HCT116 (cell line): ENCODE measurements at regions not wholly inside any gene's neighbourhood (a gene's known extent, or its start where the extent isn't known, plus 50 kb on each side); places are given as distances from the start of the nearest gene placed in this dataset.

Source experiments
- ATAC-seq: fragments of 200-7000 bp; cut with Tn5 transposase; 2 replicates; pipeline ENCODE4 v1.9.1; 2020; ENCODE audit warnings: mild to moderate bottlenecking, moderate library complexity
- BruUV-seq: library from RNA; stranded (reverse); fragments of 400-500 nt; replicated peaks from 2 replicates; lab custom pipeline; 2021; lab: Mats Ljungman, UMichigan
- CTCF ChIA-PET: fragments of 300-600 bp; sonication (Branson Sonifier 250); formaldehyde crosslinking; loops from one replicate; lab custom pipeline; 2021; ENCODE audit warnings: antibody characterized with exemption; lab: Charles Lee
- POLR2A ChIA-PET: fragments of 300-600, 350-600 bp; sonication (Branson Sonifier 250); formaldehyde crosslinking; loops from one replicate; lab custom pipeline; 2021; ENCODE audit warnings: antibody characterized with exemption; lab: Charles Lee
- RAD21 ChIA-PET, 2 experiments: fragments of 300-600 bp; sonication (Branson Sonifier 250); formaldehyde crosslinking; loops; one replicate each; lab custom pipeline; 2023; ENCODE audit warnings: low total read pairs in 2 of 2; ENCODE audit not compliant: uncharacterized antibody in 2 of 2, unreplicated experiment in 2 of 2, low non-redundant PET in 1 of 2; lab: Charles Lee
- DNase-seq: peaks from one replicate; pipeline ENCODE4 v3.0.0-alpha.2; 2010; ENCODE audit warnings: low read depth, low spot score
- H2AFZ ChIP-seq: fragments of 200-600 bp; shearing (Covaris generic), sonication (generic); 2 replicates; pipeline ENCODE4 v1.6.1; 2017; ENCODE audit warnings: low read depth, mixed run types, mixed read lengths, antibody characterized with exemption, low read length; ENCODE audit not compliant: poor library complexity, severe bottlenecking
- H3K27ac ChIP-seq: 2 replicates; pipeline ENCODE4 v1.5.1; 2012; ENCODE audit warnings: low read depth, low read length
- H3K27me3 ChIP-seq: fragments of 200-600 bp; sonication (generic); 2 replicates; pipeline ENCODE4 v1.6.1; 2016; ENCODE audit warnings: mixed run types, low read length, mixed read lengths; ENCODE audit not compliant: insufficient read depth
- H3K36me3 ChIP-seq, 2 experiments: fragments of 200-500 bp in 1 of 2; fragments of 200-600 bp in 1 of 2; sonication (Bioruptor generic) in 1 of 2; sonication (generic) in 1 of 2; 2 replicates each; pipeline versions ENCODE4 v1.5.1 to v1.6.1; 2014 to 2016; ENCODE audit warnings: low read length in 2 of 2, inconsistent platforms in 1 of 2, mixed read lengths in 1 of 2, mixed run types in 1 of 2; ENCODE audit not compliant: insufficient read depth in 2 of 2, control insufficient read depth in 1 of 2
- H3K4me1 ChIP-seq, 2 experiments: fragments of 200-600 bp in 1 of 2; sonication (generic) in 1 of 2; 2 replicates each; pipeline versions ENCODE4 v1.5.1 to v1.6.1; 2012 to 2017; ENCODE audit warnings: low read length in 2 of 2, inconsistent platforms in 1 of 2, mild to moderate bottlenecking in 1 of 2, mixed read lengths in 1 of 2, mixed run types in 1 of 2, moderate library complexity in 1 of 2; ENCODE audit not compliant: insufficient read depth in 2 of 2, control insufficient read depth in 1 of 2
- H3K4me2 ChIP-seq: fragments of 200-600 bp; sonication (generic); 2 replicates; pipeline ENCODE4 v1.6.1; 2017; ENCODE audit warnings: mixed run types, low read length, mixed read lengths
- H3K4me3 ChIP-seq, 2 experiments: fragments of 200-600 bp in 1 of 2; sonication (generic) in 1 of 2; replicated peaks in 1 of 2; 2 replicates each; pipeline ENCODE4 v1.5.1; 2011 to 2016; ENCODE audit warnings: low read length in 2 of 2, control low read depth in 1 of 2, low read depth in 1 of 2, mild to moderate bottlenecking in 1 of 2, mixed read lengths in 1 of 2, mixed run types in 1 of 2
- H3K79me2 ChIP-seq: fragments of 200-600 bp; sonication (generic); 2 replicates; pipeline ENCODE4 v1.6.1; 2017; ENCODE audit warnings: mild to moderate bottlenecking, mixed run types, low read length, moderate library complexity, mixed read lengths; ENCODE audit not compliant: insufficient read depth
- H3K9ac ChIP-seq: fragments of 200-600 bp; sonication (generic); 2 replicates; pipeline ENCODE4 v1.6.1; 2016; ENCODE audit warnings: low read length, mixed read lengths
- H3K9me2 ChIP-seq: fragments of 200-600 bp; sonication (generic), shearing (Covaris generic); 2 replicates; pipeline ENCODE4 v1.6.1; 2017; ENCODE audit warnings: mixed run types, mild to moderate bottlenecking, moderate library complexity; ENCODE audit not compliant: insufficient read depth
- H3K9me3 ChIP-seq, 2 experiments: fragments of 200-500 bp in 1 of 2; fragments of 200-600 bp in 1 of 2; sonication (Bioruptor generic) in 1 of 2; sonication (generic) in 1 of 2; 2 replicates each; pipeline ENCODE4 v1.6.1; 2014 to 2017; ENCODE audit warnings: low read length in 2 of 2, mixed read lengths in 2 of 2, inconsistent platforms in 1 of 2, low read depth in 1 of 2, mild to moderate bottlenecking in 1 of 2, mixed run types in 1 of 2, moderate library complexity in 1 of 2; ENCODE audit not compliant: control insufficient read depth in 1 of 2, insufficient read depth in 1 of 2
- H4K20me1 ChIP-seq: fragments of 200-600 bp; sonication (generic), shearing (Covaris generic); 2 replicates; pipeline ENCODE4 v1.6.1; 2017; ENCODE audit warnings: mixed run types, mild to moderate bottlenecking, moderate library complexity; ENCODE audit not compliant: insufficient read depth
- ATF3 ChIP-seq: IDR thresholded peaks from 2 replicates; pipeline ENCODE4 v1.6.1; 2012
- CBX3 ChIP-seq: IDR thresholded peaks from 2 replicates; pipeline ENCODE4 v1.6.1; 2012; ENCODE audit warnings: low read depth
- EGR1 ChIP-seq: IDR thresholded peaks from 2 replicates; pipeline ENCODE4 v1.6.1; 2012; ENCODE audit warnings: low read depth
- ELF1 ChIP-seq: IDR thresholded peaks from 2 replicates; pipeline ENCODE4 v1.6.1; 2012; ENCODE audit warnings: low read depth, borderline replicate concordance
- EZH2 ChIP-seq: fragments of 200-600 bp; sonication (generic); IDR thresholded peaks from 2 replicates; pipeline ENCODE4 v1.6.1; 2017; ENCODE audit warnings: antibody characterized with exemption, mixed run types
- EZH2phosphoT487 ChIP-seq: fragments of 200-600 bp; IDR thresholded peaks from 2 replicates; pipeline ENCODE4 v1.6.1; 2018; ENCODE audit warnings: antibody characterized with exemption, borderline replicate concordance
- JUND ChIP-seq: IDR thresholded peaks from 2 replicates; pipeline ENCODE4 v1.6.1; 2012
- POLR2A ChIP-seq: IDR thresholded peaks from 2 replicates; pipeline ENCODE4 v1.7.0; 2011; ENCODE audit warnings: borderline replicate concordance; ENCODE audit not compliant: insufficient read depth, insufficient read length; ENCODE audit errors: extremely low read depth
- POLR2AphosphoS5 ChIP-seq: IDR thresholded peaks from 2 replicates; pipeline ENCODE4 v1.6.1; 2011; ENCODE audit warnings: mild to moderate bottlenecking, low read depth, low read length, moderate library complexity
- SRF ChIP-seq: IDR thresholded peaks from 2 replicates; pipeline ENCODE4 v1.6.1; 2012; ENCODE audit warnings: low read depth
- TCF7L2 ChIP-seq: IDR thresholded peaks from 2 replicates; pipeline ENCODE4 v1.7.0; 2011; ENCODE audit warnings: borderline replicate concordance, inconsistent platforms; ENCODE audit not compliant: insufficient read depth, insufficient read length; ENCODE audit errors: extremely low read depth
- YY1 ChIP-seq: IDR thresholded peaks from 2 replicates; pipeline ENCODE4 v1.6.1; 2011; ENCODE audit warnings: low read length, low read depth, moderate library complexity, mild to moderate bottlenecking; ENCODE audit not compliant: insufficient replicate concordance; ENCODE audit errors: extremely low read depth
- ZBTB33 ChIP-seq: IDR thresholded peaks from 2 replicates; pipeline ENCODE4 v1.6.1; 2011; ENCODE audit warnings: mild to moderate bottlenecking, low read length, moderate library complexity; ENCODE audit not compliant: insufficient replicate concordance; ENCODE audit errors: extremely low read depth
- ZNF274 ChIP-seq: fragments of 200-500 bp; sonication (Bioruptor generic); IDR thresholded peaks from 2 replicates; pipeline ENCODE4 v1.6.1; 2014; ENCODE audit warnings: mild to moderate bottlenecking, low read depth, low read length, inconsistent platforms
- intact Hi-C: fragments of 100-400 bp; cut with micrococcal nuclease; formaldehyde crosslinking; loops from 2 replicates; pipeline ENCODE4 v1.10.0; 2022

DNA sequence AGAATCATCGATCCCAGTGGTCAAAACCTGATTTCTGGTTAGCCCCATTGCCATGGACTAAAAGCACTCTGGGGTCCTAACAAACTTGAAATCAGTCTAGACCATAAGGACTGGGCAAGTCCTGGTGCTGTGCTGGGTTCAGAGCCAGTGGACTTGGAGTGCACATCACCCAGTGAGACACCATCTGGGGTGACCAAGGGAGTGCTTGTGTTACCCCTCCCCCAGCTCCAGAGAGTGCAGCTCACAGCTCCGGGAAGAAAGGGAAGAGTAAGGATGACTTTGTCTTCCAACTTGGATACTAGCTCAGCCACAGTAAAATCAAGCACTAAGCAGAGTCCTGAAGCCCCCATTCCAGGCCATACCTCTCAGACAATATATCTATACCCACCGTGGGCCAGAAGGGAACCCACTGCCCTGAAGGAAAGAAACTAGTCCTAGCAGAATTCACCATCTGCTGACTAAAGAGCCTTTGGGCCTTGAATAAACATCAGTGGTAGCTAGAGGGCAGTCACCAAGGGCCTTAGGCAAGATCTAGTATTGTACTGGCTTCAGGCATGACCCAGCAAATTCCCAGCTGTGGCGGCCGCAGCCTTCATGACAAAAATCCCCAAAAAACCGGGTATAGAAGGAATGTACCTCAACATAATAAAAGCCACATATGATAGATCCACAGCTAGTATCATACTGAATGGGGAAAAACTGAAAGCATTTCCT is 153.5 kb upstream of the OGFRL1 start:
- Histone ChIP-seq H3K9me3 (no peaks in the 10 kb centered on the region), H3K9me2 (no peaks in the 10 kb centered on the region), H3K9ac (no peak overlapping the region), H3K27me3 (no peaks in the 10 kb centered on the region), H3K4me2 (no peak overlapping the region), H3K27ac (no peak overlapping the region), H3K4me3 (no peak overlapping the region), H2AFZ (no peak overlapping the region), H3K36me3 (no peaks in the 10 kb centered on the region), H3K4me1 (no peaks in the 10 kb centered on the region), H3K79me2 (no peaks in the 10 kb centered on the region), H4K20me1 (no peaks in the 10 kb centered on the region)
- intact Hi-C loops: no loop called here
- ChIA-PET RAD21 (no interaction called here), CTCF (no interaction called here), POLR2A (no interaction called here)
- BruUV-seq: no TSS peak
- TF ChIP-seq EGR1 (no peak), TCF7L2 (no peak), ZNF274 (no peak), POLR2AphosphoS5 (no peak)
- DNase-seq: no peak
- ATAC-seq: no peak

DNA sequence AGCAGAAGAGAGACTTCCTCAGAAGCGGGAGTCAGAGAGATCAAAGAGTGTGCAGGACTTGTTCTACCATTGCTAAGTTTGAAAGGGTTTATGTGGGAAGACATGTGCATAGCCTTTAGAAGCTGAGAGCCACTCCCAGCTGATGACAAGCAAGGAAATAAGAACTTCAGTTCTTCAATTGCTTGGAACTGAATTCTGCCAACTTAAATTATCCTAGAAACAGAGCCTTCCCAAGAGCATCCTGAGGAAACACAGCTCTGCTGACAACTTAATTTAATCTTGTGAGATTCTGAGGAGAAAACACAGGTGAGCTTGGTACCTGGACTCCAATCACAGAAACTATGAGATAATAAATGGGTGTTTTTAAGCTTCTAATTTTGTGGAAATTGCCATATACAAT is 150.6 kb upstream of the OGFRL1 start:
- intact Hi-C loops: no loop called here
- DNase-seq (no peak), ATAC-seq (no peak)
- H3K9ac ChIP-seq: no peak overlapping the region
- no peaks in the 10 kb centered on the region for H3K9me2 ChIP-seq
- no peak overlapping the region for H3K4me3 ChIP-seq
- no TSS peak for BruUV-seq
- H3K9me3 ChIP-seq: no peaks in the 10 kb centered on the region
- ChIA-PET CTCF (no interaction called here), RAD21 (no interaction called here), POLR2A (no interaction called here)
- H3K4me1 ChIP-seq: no peaks in the 10 kb centered on the region
- no peaks in the 10 kb centered on the region for H3K79me2 ChIP-seq
- no peaks in the 10 kb centered on the region for H4K20me1 ChIP-seq
- H3K4me2 ChIP-seq: no peak overlapping the region
- no peak overlapping the region for H3K27ac ChIP-seq
- H3K36me3 ChIP-seq: no peaks in the 10 kb centered on the region
- no peak overlapping the region for H2AFZ ChIP-seq
- H3K27me3 ChIP-seq: no peaks in the 10 kb centered on the region
- TF ChIP-seq ZBTB33 (no peak), ATF3 (no peak), EZH2 (no peak), JUND (no peak), EGR1 (no peak), POLR2AphosphoS5 (no peak), ZNF274 (no peak), POLR2A (no peak), YY1 (no peak), SRF (no peak), EZH2phosphoT487 (no peak), TCF7L2 (no peak), ELF1 (no peak), CBX3 (no peak)
